HepG2 (cell line): ENCODE measurements at regions not wholly inside any gene's neighbourhood (a gene's known extent, or its start where the extent isn't known, plus 50 kb on each side); places are given as distances from the start of the nearest gene placed in this dataset.

Experiments
- ATAC-seq: fragments of 200-7000 bp; cut with Tn5 transposase; 3 replicates; pipeline ENCODE4 v1.9.1; 2020; ENCODE audit warnings: mild to moderate bottlenecking, moderate library complexity
- BruUV-seq: library from RNA; stranded (reverse); fragments of 400-500 nt; replicated peaks from 2 replicates; lab custom pipeline; 2021; lab: Mats Ljungman, UMichigan
- CTCF ChIA-PET: fragments of 300-600 bp; formaldehyde crosslinking; extraction: SDS; loops from one replicate; lab custom pipeline; 2021; ENCODE audit warnings: low total read pairs, inconsistent platforms, low intra/inter-chr PET ratio; lab: Yijun Ruan, JAX
- POLR2A ChIA-PET: fragments of 350-600 bp; sonication (Branson Sonifier 250); formaldehyde crosslinking; loops from one replicate; lab custom pipeline; 2020; ENCODE audit warnings: antibody characterized with exemption, inconsistent platforms; lab: Yijun Ruan, JAX
- DNase-seq: peaks from one replicate; pipeline ENCODE4 v3.0.0-alpha.2; 2015; ENCODE audit warnings: low spot score
- FAIRE-seq: peaks from 3 replicates; lab custom pipeline; 2011; peaks lifted over from hg19 to GRCh38; lab: Jason Lieb, UNC
- H2AFZ ChIP-seq: one replicate; pipeline ENCODE4 v1.6.1; 2011; ENCODE audit warnings: low read length, inconsistent platforms
- H3K27ac ChIP-seq: fragments of 300-600 bp; 3 replicates; pipeline ENCODE4 v1.8.0; 2011; ENCODE audit warnings: mixed run types, mild to moderate bottlenecking, mixed read lengths, low read length, inconsistent platforms; ENCODE audit not compliant: insufficient read depth; ENCODE audit errors: extremely low read length
- H3K27me3 ChIP-seq, 2 experiments: fragments of 200-600 bp in 1 of 2; 2 replicates in 1 of 2; 3 replicates in 1 of 2; pipeline versions ENCODE4 v1.6.0 to v1.8.0; 2011; ENCODE audit warnings: low read length in 2 of 2, mild to moderate bottlenecking in 2 of 2, moderate library complexity in 2 of 2, inconsistent platforms in 1 of 2; ENCODE audit not compliant: insufficient read depth in 2 of 2, control insufficient read depth in 1 of 2
- H3K36me3 ChIP-seq, 2 experiments: fragments of 200-600 bp in 1 of 2; replicated peaks in 1 of 2; 2 replicates in 1 of 2; 3 replicates in 1 of 2; pipeline versions ENCODE4 v1.5.1 to v1.8.0; 2011; ENCODE audit warnings: low read length in 2 of 2, inconsistent platforms in 1 of 2; ENCODE audit not compliant: insufficient read depth in 2 of 2, control insufficient read depth in 1 of 2
- H3K4me1 ChIP-seq: 2 replicates; pipeline ENCODE4 v1.5.1; 2012; ENCODE audit warnings: low read length, inconsistent platforms; ENCODE audit not compliant: insufficient read depth
- H3K4me2 ChIP-seq: 2 replicates; pipeline ENCODE4 v1.6.0; 2011; ENCODE audit warnings: low read depth, low read length, inconsistent platforms
- H3K4me3 ChIP-seq, 3 experiments: fragments of 200-600 bp in 1 of 3; sonication (generic), shearing (Covaris generic) in 1 of 3; replicated peaks in 1 of 3; 2 replicates each; pipeline ENCODE4 v1.5.1; 2011 to 2016; ENCODE audit warnings: low read length in 3 of 3, inconsistent platforms in 2 of 3, low read depth in 2 of 3, mild to moderate bottlenecking in 2 of 3, control low read depth in 1 of 3, mixed read lengths in 1 of 3; ENCODE audit not compliant: insufficient read depth in 1 of 3
- H3K79me2 ChIP-seq: one replicate; pipeline ENCODE4 v1.6.1; 2011; ENCODE audit warnings: low read length, inconsistent platforms; ENCODE audit not compliant: insufficient read depth
- H3K9ac ChIP-seq: 2 replicates; pipeline ENCODE4 v1.6.0; 2011; ENCODE audit warnings: mild to moderate bottlenecking, low read depth, low read length, inconsistent platforms; ENCODE audit not compliant: insufficient read depth
- H3K9me3 ChIP-seq: 2 replicates; pipeline ENCODE4 v1.5.1; 2012; ENCODE audit warnings: mild to moderate bottlenecking, low read length
- H4K20me1 ChIP-seq: 2 replicates; pipeline ENCODE4 v1.6.0; 2011; ENCODE audit warnings: inconsistent platforms, mild to moderate bottlenecking, low read length, moderate library complexity; ENCODE audit not compliant: insufficient read depth
- ATF2 ChIP-seq: sonication (generic); formaldehyde crosslinking; IDR thresholded peaks from 2 replicates; pipeline ENCODE4 v1.4.0; 2020; ENCODE audit warnings: missing genetic modification reagents
- ATF6 ChIP-seq: sonication (generic); formaldehyde crosslinking; conservative IDR thresholded peaks from 2 replicates; pipeline ENCODE4 v1.4.0; 2020; ENCODE audit warnings: missing genetic modification reagents
- DNMT1 ChIP-seq: sonication (generic); formaldehyde crosslinking; IDR thresholded peaks from 2 replicates; pipeline ENCODE4 v1.5.1; 2020; ENCODE audit warnings: mild to moderate bottlenecking, missing genetic modification reagents
- EEA1 ChIP-seq: sonication (generic); formaldehyde crosslinking; IDR thresholded peaks from 2 replicates; pipeline ENCODE4 v1.5.1; 2020; ENCODE audit warnings: mild to moderate bottlenecking, missing genetic modification reagents, borderline replicate concordance
- FOXP1 ChIP-seq, 2 experiments: fragments of 450-650 bp in 1 of 2; IDR thresholded peaks; 2 replicates each; pipeline ENCODE4 v1.6.1; 2017 to 2018; ENCODE audit warnings: antibody characterized with exemption in 1 of 2
- GLMP ChIP-seq: sonication (generic); formaldehyde crosslinking; IDR thresholded peaks from 2 replicates; pipeline ENCODE4 v1.9.0; 2021; ENCODE audit warnings: missing genetic modification reagents, mild to moderate bottlenecking, borderline replicate concordance
- RARG ChIP-seq: sonication (generic); formaldehyde crosslinking; IDR thresholded peaks from 2 replicates; pipeline ENCODE4 v1.4.0; 2020; ENCODE audit warnings: low read depth, mild to moderate bottlenecking, missing genetic modification reagents
- RFX5 ChIP-seq: IDR thresholded peaks from 2 replicates; pipeline ENCODE4 v1.6.1; 2011; ENCODE audit warnings: low read depth, low read length, improper control_type of control experiment
- THAP11 ChIP-seq: IDR thresholded peaks from 2 replicates; pipeline ENCODE4 v1.6.1; 2016; ENCODE audit warnings: missing biosample characterization, missing genetic modification reagents
- ZBTB38 ChIP-seq: sonication (generic); formaldehyde crosslinking; IDR thresholded peaks from 2 replicates; pipeline ENCODE4 v1.5.1; 2020; ENCODE audit warnings: mild to moderate bottlenecking, missing genetic modification reagents
- ZFAT ChIP-seq: sonication (generic); formaldehyde crosslinking; conservative IDR thresholded peaks from 2 replicates; pipeline ENCODE4 v1.8.1; 2023; ENCODE audit warnings: missing genetic modification reagents, inconsistent platforms
- ZNF510 ChIP-seq: sonication (generic); formaldehyde crosslinking; IDR thresholded peaks from 2 replicates; pipeline ENCODE4 v1.4.0; 2020; ENCODE audit warnings: low read depth, mild to moderate bottlenecking, missing genetic modification reagents
- ZNF747 ChIP-seq: sonication (generic); formaldehyde crosslinking; IDR thresholded peaks from 2 replicates; pipeline ENCODE4 v1.8.1; 2023; ENCODE audit warnings: missing genetic modification reagents, mild to moderate bottlenecking, borderline replicate concordance
- ZNF891 ChIP-seq: sonication (generic); formaldehyde crosslinking; IDR thresholded peaks from 2 replicates; pipeline ENCODE4 v1.5.0; 2020; ENCODE audit warnings: mild to moderate bottlenecking, missing genetic modification reagents
- WGBS: methylation state at CpG from one replicate; pipeline ENCODE4 v1.1.6; 2017; ENCODE audit warnings: low lambda C conversion rate; 5-methylcytosine and 5-hydroxymethylcytosine counted together
- in situ Hi-C: cut with HindIII; loops from 2 replicates; pipeline ENCODE4 v1.10.0; 2017; ENCODE audit warnings: low pct_unique_long_range_greater_than_20kb; ENCODE audit not compliant: extremely low pct_ligation_motif_present
- intact Hi-C: fragments of 100-400 bp; cut with micrococcal nuclease; formaldehyde crosslinking; loops from one replicate; pipeline ENCODE4 v1.10.0; 2022; ENCODE audit not compliant: unreplicated experiment

GRCh38 chr15:60121845-60122244, 117.7 kb downstream of the FOXB1 start:
- WGBS: 54% methylated on average over 4 of the region's 4 CpGs
- H3K36me3 ChIP-seq: no peaks in the 10 kb centered on the region
- no peak overlapping the region for H3K4me2 ChIP-seq
- no peak for ATAC-seq
- TF ChIP-seq THAP11 (CRISPR knock-in tag): no peak
- TF ChIP-seq RARG (CRISPR knock-in tag): no peak
- TF ChIP-seq ZBTB38 (CRISPR knock-in tag): no peak
- no peak for TF ChIP-seq FOXP1 (IDR thresholded peaks at IDR 0.05)
- TF ChIP-seq FOXP1 (CRISPR knock-in tag; IDR thresholded peaks at IDR 0.05): no peak
- TF ChIP-seq ZNF747 (CRISPR knock-in tag): no peak
- no peak for TF ChIP-seq RFX5
- TF ChIP-seq ZNF891 (CRISPR knock-in tag): no peak
- TF ChIP-seq GLMP (CRISPR knock-in tag): no peak
- no peak for TF ChIP-seq ATF6 (CRISPR knock-in tag)
- TF ChIP-seq EEA1 (CRISPR knock-in tag): no peak
- no peak for TF ChIP-seq DNMT1 (CRISPR knock-in tag)
- no peak for TF ChIP-seq ATF2 (CRISPR knock-in tag)
- no peak for TF ChIP-seq ZFAT (CRISPR knock-in tag)
- no peak for TF ChIP-seq ZNF510 (CRISPR knock-in tag)
- ChIA-PET POLR2A (no interaction called here), CTCF (no interaction called here)
- no peak overlapping the region for H3K27ac ChIP-seq
- in situ Hi-C loops (no loop called here), intact Hi-C loops (no loop called here)
- H3K4me1 ChIP-seq: no peaks in the 10 kb centered on the region
- no peak for FAIRE-seq
- H2AFZ ChIP-seq: no peak overlapping the region
- H4K20me1 ChIP-seq: no peaks in the 10 kb centered on the region
- H3K27me3 ChIP-seq: no peaks in the 10 kb centered on the region
- no peak overlapping the region for H3K9ac ChIP-seq
- no TSS peak for BruUV-seq
- no peaks in the 10 kb centered on the region for H3K9me3 ChIP-seq
- no peak overlapping the region for H3K4me3 ChIP-seq
- DNase-seq: no peak
- H3K79me2 ChIP-seq: no peaks in the 10 kb centered on the region
